Glutamatergic neuron (in vitro differentiated cells): ENCODE measurements at regions not wholly inside any gene's neighbourhood (a gene's known extent, or its start where the extent isn't known, plus 50 kb on each side); places are given as distances from the start of the nearest gene placed in this dataset.

ENCODE experiments used
- DNase-seq: peaks from one replicate; pipeline ENCODE4 v3.0.0; 2022
- H3K27ac Mint-ChIP-seq: one replicate; pipeline ENCODE4 v1.8.0; 2020; ENCODE audit warnings: mild to moderate bottlenecking, mixed read lengths, inconsistent platforms; ENCODE audit not compliant: unreplicated experiment
- H3K27me3 Mint-ChIP-seq: one replicate; pipeline ENCODE4 v1.8.0; 2020; ENCODE audit warnings: mild to moderate bottlenecking, moderate library complexity, mixed read lengths, inconsistent platforms; ENCODE audit not compliant: unreplicated experiment
- H3K36me3 Mint-ChIP-seq: one replicate; pipeline ENCODE4 v1.8.0; 2020; ENCODE audit warnings: mild to moderate bottlenecking, mixed read lengths, inconsistent platforms; ENCODE audit not compliant: unreplicated experiment
- H3K4me1 Mint-ChIP-seq: one replicate; pipeline ENCODE4 v1.8.0; 2020; ENCODE audit warnings: mild to moderate bottlenecking, low read depth, mixed read lengths, inconsistent platforms; ENCODE audit not compliant: unreplicated experiment
- H3K4me3 Mint-ChIP-seq: one replicate; pipeline ENCODE4 v1.8.0; 2020; ENCODE audit warnings: mild to moderate bottlenecking, mixed read lengths, inconsistent platforms; ENCODE audit not compliant: unreplicated experiment
- H3K9me3 Mint-ChIP-seq: one replicate; pipeline ENCODE4 v1.8.0; 2020; ENCODE audit warnings: mild to moderate bottlenecking, moderate library complexity, mixed read lengths, inconsistent platforms; ENCODE audit not compliant: unreplicated experiment
- CTCF ChIP-seq: fragments of 200-600 bp; sonication (generic); IDR thresholded peaks from one replicate; pipeline ENCODE4 v1.5.0; 2021; ENCODE audit not compliant: partially characterized antibody, unreplicated experiment

- H3K27me3 Mint-ChIP-seq = no peaks in the 10 kb centered on the region
- H3K4me1 Mint-ChIP-seq = peaks cover 12% of the 10 kb centered on the region
- peaks cover 2% of the 10 kb centered on the region for H3K9me3 Mint-ChIP-seq
- no peaks in the 10 kb centered on the region for H3K36me3 Mint-ChIP-seq
- TF ChIP-seq CTCF = no peak
- DNase-seq = no peak
- H3K27ac Mint-ChIP-seq = no peak overlapping the region
- no peak overlapping the region for H3K4me3 Mint-ChIP-seq
Measured at GRCh38 chr12:18849080-18849479, 111.2 kb downstream of the CAPZA3 start.

GRCh38 chr12:18849761-18850160 lies 111.8 kb downstream of the CAPZA3 start:
- no peak for TF ChIP-seq CTCF
- Mint-ChIP-seq H3K9me3 (peaks cover 2% of the 10 kb centered on the region), H3K27ac (no peak overlapping the region), H3K4me1 (peaks cover 16% of the 10 kb centered on the region), H3K27me3 (no peaks in the 10 kb centered on the region), H3K4me3 (no peak overlapping the region), H3K36me3 (no peaks in the 10 kb centered on the region)
- no peak for DNase-seq

- peaks cover 2% of the 10 kb centered on the region for H3K9me3 Mint-ChIP-seq
- H3K4me1 Mint-ChIP-seq = peaks cover 12% of the 10 kb centered on the region
- TF ChIP-seq CTCF = no peak
- no peaks in the 10 kb centered on the region for H3K36me3 Mint-ChIP-seq
- no peaks in the 10 kb centered on the region for H3K27me3 Mint-ChIP-seq
- no peak overlapping the region for H3K4me3 Mint-ChIP-seq
- DNase-seq = no peak
- H3K27ac Mint-ChIP-seq = no peak overlapping the region
Measured at GRCh38 chr12:18850752-18851151, 112.8 kb downstream of the CAPZA3 start.

GRCh38 chr12:18851271-18851670 lies 113.4 kb downstream of the CAPZA3 start:
- peaks cover 2% of the 10 kb centered on the region for H3K9me3 Mint-ChIP-seq
- H3K4me3 Mint-ChIP-seq = no peak overlapping the region
- DNase-seq = no peak
- H3K36me3 Mint-ChIP-seq = no peaks in the 10 kb centered on the region
- H3K4me1 Mint-ChIP-seq = peaks cover 10% of the 10 kb centered on the region
- H3K27ac Mint-ChIP-seq = peak overlapping the region; percentile 48
- TF ChIP-seq CTCF = no peak
- no peaks in the 10 kb centered on the region for H3K27me3 Mint-ChIP-seq

GRCh38 chr12:18853570-18854366 lies 115.8 kb downstream of the CAPZA3 start:
- Mint-ChIP-seq H3K4me3 (no peak overlapping the region), H3K36me3 (no peaks in the 10 kb centered on the region), H3K9me3 (peaks cover 2% of the 10 kb centered on the region), H3K27ac (no peak overlapping the region), H3K4me1 (peaks cover 13% of the 10 kb centered on the region), H3K27me3 (peaks cover 4% of the 10 kb centered on the region)
- no peak for TF ChIP-seq CTCF
- no peak for DNase-seq
